ENCODE measurements at regions not wholly inside any gene's neighbourhood (a gene's known extent, or its start where the extent isn't known, plus 50 kb on each side); places are given as distances from the start of the nearest gene placed in this dataset.

GRCh38 chr12:111250251-111250881 is 118.5 kb downstream of the PHETA1 start:
- TF ChIP-seq POLR2AphosphoS5 (IDR thresholded peaks at IDR 0.05) (no peak), EP300 (IDR thresholded peaks at IDR 0.05; ENCODE audit: low read depth) (no peak), POLR2A (IDR thresholded peaks at IDR 0.05) (no peak)
- TF ChIP-seq, protein P1, sequence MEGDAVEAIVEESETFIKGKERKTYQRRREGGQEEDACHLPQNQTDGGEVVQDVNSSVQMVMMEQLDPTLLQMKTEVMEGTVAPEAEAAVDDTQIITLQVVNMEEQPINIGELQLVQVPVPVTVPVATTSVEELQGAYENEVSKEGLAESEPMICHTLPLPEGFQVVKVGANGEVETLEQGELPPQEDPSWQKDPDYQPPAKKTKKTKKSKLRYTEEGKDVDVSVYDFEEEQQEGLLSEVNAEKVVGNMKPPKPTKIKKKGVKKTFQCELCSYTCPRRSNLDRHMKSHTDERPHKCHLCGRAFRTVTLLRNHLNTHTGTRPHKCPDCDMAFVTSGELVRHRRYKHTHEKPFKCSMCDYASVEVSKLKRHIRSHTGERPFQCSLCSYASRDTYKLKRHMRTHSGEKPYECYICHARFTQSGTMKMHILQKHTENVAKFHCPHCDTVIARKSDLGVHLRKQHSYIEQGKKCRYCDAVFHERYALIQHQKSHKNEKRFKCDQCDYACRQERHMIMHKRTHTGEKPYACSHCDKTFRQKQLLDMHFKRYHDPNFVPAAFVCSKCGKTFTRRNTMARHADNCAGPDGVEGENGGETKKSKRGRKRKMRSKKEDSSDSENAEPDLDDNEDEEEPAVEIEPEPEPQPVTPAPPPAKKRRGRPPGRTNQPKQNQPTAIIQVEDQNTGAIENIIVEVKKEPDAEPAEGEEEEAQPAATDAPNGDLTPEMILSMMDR (IDR thresholded peaks at IDR 0.05), result no peak

Measured in transverse colon (tissue), 4 donors.